GM19463 (cell line): ENCODE measurements at regions not wholly inside any gene's neighbourhood (a gene's known extent, or its start where the extent isn't known, plus 50 kb on each side); places are given as distances from the start of the nearest gene placed in this dataset.
"Not testable (repeated sequence)": the region's sequence is repeated elsewhere in the genome, so short reads cannot be mapped to it uniquely, and the experiment has no call there.

ENCODE experiments used
- ATAC-seq: cut with Tn5 transposase; IDR thresholded peaks from one replicate; pipeline ENCODE4 v1.9.1; 2021; ENCODE audit warnings: mild to moderate bottlenecking, moderate library complexity; ENCODE audit not compliant: unreplicated experiment

DNA sequence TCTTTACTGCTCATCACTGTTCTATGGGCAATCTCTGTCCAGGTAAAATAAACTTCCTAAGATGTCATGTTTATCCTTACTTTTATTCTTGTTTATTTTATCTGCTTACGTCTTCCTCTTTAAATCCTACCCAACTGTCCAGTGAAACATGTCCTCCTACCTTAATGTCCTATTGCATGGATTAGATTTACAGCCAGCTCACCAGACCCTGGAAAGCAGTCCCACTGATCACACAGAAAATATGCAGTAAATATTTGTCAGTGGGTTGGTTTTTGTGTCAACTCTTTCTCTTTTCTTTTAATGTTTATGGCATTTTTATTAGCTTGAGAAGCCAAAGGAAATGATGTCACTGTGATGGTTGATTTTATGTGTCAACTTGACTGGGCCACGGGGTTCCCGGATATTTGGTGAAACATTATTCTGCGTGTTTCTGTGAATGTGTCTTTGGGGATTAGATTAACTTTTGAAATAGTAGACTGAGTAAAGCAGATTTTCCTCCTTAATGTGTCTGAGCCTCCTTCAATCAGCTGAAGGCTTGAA lies 258.3 kb downstream of the SRGAP2C start:
- no peak for ATAC-seq

DNA sequence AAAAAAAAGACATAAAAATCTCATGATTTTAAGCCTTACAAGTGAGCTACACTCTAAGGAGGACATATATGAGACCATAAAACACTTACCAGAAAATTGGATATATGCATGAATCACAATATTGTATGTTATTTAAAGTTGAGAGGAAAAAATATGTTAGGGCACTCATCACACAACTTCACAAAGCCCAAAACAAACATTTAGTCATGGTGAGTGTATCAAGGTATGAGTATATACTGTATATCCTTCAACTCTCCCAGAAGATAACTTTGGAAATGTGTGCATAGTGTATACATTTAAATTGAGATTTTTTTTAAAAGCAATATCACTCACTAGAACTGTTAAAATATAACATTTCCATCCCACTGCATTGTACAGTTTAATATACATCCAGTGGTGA lies 259.3 kb downstream of the SRGAP2C start:
- no peak for ATAC-seq

DNA sequence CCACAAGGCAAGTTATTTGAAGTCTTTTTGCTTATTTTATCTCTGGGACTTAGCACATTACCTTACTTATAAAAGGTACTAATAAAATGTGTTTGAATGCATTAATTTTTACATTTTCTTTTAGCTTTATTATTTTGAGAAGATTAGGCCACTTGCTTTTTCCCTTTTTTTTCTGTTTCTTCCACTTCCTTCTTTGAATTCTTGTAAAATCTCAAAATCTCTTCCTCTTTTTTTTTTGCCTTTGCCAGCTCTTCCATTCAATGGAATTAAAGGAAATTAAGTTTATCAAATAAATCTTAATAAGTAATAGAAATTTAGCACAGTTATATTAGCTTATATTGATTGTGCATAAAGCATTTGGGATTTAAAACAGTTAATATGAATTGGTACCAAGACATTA lies 260.9 kb downstream of the SRGAP2C start:
- ATAC-seq: no peak

DNA sequence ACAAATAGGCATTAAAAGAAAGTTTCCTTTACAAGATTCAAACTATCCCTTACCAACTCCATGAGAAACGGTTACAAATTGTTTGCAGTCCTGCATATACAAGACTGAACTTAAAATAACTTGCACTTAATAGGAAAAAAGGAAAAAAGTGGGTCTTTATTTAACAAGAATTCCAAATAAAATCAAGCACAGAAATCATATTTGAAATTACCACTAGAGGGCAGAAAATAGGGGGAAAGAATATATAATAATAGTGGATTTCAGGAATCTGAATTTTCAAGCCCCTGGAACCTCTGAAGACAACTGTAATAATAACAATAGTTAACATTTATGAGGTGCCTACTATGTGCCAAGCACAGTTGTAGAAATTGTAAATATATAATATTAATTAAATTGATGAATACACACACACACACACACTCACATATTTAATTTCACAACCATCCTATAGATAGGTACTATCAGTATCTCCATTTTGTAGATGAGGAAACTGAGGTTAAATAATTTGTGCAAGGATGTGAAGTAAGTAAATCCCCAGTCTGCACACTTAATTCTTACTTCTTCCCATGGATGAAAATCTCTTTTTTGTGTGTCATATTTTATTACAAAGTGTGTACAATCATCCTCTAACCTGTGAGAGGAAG lies 262.6 kb downstream of the SRGAP2C start:
- not testable (repeated sequence) for ATAC-seq

DNA sequence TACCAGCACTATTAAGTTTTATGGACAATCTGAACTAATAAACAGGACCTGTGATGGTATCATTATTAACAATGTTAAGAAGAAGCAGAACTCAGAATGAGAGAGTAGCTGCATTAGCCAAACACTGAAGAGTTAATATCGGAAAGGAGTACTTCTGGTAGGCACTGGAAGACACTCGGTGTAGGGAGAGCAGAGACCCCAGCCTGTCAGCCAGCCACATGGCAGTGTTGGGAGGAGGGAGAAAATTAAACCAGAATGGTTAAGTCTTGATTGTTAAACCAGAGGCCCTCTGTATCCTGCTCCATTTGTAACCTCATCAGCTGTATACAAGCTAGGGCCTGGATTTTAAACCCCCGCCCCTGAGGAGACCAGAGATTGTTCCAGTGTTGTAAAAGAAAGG lies 263.3 kb downstream of the SRGAP2C start:
- not testable (repeated sequence) for ATAC-seq

DNA sequence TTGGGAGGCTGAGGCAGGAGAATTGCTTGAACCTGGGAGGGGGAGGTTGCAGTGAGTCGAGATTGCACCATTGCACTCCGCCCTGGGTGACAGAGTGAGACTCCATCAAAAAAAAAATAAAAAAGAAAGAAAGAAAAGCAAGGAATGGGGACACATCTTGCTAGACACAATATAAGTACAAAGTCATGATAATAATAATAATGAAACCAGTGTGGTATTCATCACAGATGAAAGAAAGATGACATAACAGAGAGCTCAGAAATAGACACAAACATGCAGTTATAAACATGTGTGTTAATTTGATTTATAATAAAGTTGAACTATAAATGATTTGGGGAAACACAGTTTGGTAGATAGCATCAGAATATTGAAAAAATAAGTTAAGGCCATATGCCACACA lies 264.1 kb downstream of the SRGAP2C start:
- ATAC-seq: no peak

DNA sequence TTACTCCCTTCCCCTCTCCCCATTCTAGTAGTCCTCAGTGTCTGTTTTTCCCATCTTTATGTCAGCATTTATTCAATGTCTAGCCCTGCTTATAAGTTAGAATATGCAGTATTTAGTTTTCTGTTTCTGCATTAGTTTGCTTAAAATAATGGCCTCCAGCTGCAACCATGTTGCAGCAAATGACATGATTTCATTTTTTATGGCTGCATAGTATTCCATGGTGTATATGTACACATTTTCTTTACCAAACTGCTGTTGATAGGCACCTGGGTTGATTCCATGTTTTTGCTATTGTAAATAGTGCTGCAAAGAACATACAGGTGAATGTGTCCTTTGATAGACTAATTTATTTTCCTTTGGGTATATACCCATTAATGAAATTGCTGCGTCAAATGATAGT lies 267.7 kb downstream of the SRGAP2C start:
- ATAC-seq: no peak

DNA sequence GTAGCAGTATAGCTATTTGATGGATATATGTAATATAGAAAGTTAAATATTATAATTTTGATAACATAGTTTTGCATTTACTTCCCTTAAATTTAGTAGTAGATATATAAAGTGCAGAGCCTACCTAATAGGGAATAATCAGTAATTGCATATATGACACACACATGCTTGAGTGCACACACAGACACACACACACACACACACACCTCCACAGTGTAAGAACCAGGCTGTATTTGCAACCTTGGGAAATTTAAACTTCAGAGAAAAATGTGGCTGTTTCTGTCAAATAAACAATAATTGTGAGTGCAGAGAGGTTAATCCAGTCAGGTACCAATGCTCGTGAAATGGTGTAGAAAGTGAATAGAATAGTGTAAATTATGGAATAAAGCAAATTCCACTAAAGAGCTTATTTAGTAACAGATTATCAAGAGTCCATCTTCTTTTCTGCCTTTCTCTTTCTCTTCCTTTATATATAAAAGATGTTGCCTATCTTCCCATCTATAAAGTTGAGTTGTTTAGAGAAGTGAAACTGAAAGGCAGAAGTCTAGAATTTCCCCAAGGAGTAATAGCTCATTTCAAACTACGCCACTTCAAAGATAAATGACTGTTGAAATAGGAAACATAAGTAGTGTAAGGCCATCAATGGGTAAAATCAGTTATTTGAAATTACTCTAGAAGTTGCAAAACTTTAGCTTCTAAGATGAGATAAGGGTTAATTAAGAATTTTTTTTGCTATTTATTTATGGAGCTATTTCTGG lies 273.7 kb downstream of the SRGAP2C start:
- ATAC-seq: peak; percentile 100

DNA sequence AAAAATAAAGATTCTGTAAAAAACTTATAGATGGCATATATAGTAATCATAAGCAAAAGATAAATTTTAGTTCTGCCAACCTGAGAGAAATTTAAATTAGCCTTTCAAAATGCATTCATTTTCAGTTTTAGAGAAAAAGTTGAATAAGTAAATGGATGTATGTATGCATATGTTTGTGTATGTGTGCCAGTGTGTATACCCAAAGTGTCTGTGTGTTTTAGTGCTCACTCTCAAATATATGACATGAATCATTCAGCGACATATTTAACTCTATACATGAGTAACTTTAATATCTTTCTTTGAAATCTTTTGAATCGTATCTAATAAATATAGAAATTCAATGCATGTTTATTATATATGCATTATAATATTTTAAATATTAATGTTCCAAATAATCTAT lies 274.5 kb downstream of the SRGAP2C start:
- ATAC-seq: no peak

DNA sequence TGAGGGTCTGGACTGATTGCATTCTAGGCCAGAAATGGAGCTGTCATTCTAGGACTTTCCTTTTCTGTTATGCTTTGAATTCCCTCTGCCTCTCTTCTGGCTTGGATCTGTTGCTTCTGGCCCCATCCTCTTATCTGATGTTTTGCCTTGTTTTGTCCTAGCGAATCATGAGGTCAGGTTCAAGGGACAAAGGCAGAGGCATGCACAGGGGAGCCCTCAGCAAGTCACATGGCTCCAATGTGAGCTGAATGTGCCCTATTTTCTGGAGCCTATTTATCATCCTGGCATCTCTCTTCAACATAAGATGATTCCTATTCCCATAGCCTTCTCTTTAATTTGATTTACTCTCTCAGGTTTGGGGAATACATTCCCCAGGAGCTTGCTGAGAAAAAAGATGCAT lies 284.6 kb downstream of the SRGAP2C start:
- not testable (repeated sequence) for ATAC-seq

DNA sequence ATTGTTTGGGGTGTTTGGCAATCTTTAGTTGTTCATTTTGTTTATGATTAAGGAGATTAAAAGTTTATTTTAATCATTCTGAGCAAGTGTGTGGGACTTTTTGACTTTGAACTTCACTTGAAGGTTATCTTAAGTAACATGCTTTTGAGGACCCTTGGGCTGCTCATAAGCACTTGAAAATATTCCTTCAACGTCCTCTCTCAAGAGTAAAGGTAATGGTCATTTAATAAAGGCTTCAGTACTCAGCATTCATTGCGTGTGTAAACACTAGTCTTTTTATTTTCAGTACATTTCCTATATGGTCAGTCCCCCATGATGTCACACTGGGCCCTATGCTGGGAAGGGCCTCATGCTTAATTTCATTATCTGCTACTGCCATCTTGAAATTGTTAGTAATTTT lies 285.6 kb downstream of the SRGAP2C start:
- ATAC-seq: not testable (repeated sequence)

DNA sequence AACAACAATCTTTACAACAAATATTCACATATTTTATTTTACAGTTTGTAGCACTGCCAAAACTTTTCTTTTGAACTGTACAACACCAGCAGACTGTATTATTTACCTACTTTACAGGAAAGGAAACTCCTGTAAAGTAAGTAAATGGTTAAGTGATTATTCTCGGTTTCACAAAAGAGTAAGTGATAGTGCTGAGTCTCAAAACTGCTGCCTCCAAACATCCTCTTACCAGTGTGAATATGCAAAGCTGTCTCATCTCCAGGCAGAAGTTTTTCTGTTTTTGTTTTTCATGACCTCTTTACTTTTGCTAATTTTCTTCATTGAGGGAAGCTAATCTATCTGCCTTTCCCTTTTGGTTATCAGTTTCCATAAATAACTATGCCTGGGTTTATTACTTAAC lies 286.7 kb downstream of the SRGAP2C start:
- ATAC-seq: peak; percentile 99

DNA sequence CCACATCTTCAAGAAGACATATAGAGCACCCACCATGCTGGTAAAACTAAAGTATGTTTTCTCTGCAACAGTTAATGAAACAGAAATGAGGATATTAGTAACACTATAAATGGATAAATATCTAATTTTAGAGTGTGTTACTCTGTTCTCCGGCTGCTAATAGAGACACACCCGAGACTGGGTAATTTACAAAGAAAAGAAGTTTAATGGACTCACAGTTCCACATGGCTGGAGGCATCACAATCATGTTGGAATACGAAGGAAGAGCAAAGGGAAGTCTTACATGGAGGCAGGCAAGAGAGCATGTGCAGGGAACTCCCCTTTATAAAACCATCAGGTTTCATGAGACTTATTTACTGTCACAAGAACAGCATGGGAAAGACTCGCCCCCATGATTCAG lies 287.2 kb downstream of the SRGAP2C start:
- no peak for ATAC-seq

DNA sequence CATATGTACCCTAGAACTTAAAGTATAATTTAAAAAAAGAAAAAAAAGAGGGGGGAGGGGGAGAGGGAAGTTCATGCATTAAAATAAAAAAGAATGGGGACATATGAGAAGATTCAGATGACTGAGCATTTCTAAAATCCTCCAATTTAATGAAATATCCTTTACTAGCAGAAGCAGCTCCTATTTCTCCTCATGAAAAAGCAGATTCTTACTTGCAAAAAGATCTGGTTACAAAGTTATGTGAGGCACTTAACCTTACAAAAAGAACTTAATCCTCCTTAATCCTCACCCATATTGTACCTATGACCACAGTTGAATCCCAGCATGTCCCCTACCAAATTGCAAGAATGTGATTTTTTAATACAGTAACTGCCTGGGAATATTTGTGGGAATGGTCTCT lies 298.5 kb downstream of the SRGAP2C start:
- no peak for ATAC-seq

DNA sequence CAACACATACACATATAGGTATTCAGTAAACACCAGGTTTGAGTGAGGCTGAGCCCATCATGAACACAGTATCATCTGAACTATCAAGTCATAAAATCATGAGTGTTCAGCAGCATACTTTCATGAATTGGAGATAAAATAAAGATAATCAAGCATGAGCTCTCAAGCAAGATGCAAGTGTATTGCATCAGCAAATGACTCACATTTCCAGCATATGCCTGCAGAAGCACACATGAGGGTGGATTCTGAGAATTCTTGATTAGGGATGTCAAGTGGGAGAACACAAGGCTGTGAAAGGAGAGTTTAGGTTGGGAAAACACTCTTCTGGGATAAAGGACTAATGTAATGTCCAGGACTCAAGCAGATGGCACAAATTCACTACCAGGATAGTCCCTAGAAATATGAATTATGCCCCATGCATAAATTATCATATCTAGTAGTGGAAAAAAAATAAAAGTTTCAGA lies 299.2 kb downstream of the SRGAP2C start:
- no peak for ATAC-seq

DNA sequence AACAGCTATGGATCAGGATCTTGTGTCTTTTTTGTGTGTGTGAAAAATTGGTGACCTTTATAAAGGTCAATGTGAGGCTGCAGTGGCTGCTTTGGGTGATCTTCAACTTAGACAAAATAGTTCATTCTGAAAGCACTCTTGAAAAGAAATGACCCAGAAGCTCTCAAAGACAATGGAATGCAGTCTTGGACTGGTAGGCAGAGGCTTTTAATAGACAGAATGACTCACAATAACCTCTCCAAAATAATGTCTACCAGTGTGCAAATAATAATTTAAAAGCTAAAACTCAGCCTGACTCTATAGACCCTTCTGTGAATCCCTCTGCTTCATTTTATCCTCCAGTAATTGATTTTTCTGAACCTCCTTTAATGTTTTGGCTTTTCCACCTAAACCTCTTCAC lies 310.0 kb downstream of the SRGAP2C start:
- not testable (repeated sequence) for ATAC-seq

DNA sequence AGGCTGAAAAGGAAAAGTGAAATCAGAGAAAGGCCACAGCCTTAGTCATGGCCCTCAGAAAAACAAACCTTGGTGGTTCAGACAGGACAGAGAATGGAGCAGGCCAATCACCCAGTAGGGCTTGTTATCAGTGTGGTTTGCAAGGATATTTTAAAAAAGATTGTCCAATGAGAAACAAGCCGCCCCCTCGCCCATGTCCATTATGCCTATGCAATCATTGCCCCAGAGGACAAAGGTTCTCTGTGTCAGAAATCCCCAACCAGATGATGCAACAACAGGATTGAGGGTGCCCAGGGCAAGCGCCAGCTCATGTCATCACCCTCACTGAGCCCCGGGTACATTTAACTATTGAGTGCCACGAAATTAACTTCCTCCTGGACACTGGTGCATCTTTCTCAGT lies 326.7 kb downstream of the SRGAP2C start:
- not testable (repeated sequence) for ATAC-seq

DNA sequence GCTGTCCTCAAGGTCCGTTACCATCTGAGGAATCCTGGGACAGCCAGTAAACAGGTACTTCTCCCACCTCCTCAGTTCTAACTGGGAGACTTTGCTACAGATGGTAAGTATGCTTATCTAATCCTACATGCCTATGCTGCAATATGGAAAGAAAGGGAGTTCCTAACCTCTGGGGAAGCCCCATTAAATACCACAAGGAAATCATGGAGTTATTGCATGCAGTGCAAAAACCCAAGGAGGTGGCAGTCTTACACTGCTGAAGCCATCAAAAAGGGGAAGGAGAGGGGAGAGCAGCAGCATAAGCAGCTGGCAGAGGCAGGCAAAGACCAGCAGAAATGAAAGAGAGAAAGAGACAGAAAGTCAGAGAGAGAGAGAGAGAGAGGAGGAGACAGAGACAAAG lies 327.1 kb downstream of the SRGAP2C start:
- ATAC-seq: not testable (repeated sequence)

DNA sequence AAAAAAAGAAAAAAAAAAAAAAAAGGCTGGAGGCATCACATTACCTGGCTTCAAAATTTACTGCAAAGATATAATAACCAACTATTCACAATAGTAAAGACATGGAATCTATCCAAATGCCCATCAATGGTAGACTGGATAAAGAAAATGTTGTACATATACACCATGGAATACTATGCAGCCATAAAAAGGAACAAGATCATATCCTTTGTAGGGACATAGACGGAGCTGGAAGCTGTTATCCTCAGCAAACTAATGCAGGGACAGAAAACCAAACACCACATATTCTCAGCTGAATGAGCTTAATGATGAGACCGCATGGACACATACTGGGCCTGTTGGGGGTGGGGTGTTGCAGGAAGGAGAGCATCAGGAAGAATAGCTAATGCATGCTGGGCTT lies 330.5 kb downstream of the SRGAP2C start:
- no peak for ATAC-seq

DNA sequence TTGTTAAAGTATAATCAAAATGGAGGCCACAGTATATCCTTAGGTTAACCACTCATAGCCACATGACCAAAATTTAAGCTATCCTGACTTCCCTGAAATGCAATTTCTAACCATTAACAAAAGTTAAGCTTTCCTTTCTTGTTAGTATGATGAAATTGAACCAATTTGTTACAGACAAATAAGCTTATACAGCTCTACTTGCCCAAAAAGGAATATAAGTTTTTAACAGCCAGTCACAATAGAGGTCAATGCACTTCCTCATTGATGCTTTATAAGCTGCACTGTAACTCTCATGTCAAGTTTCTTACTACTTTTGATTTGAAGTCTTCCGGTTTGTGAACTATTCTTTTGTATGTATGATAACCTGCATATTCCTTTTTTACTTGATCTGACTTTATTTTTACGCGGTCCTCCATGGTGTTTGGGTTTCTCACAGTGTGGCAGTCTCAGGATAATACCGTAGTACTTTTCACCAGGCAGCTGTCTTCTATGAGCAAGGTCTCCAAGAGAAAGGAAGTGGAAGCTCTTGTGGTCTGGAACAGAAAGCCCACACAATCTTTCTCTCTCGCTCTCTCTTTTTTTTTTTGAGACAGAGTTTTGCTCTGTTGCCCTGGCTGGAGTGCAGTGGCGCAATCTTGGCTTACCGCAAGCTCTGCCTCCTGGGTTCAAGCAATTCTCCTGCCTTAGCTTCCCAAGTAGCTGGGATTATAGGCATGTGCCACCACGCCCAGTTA lies 331.6 kb downstream of the SRGAP2C start:
- peak; percentile 70 for ATAC-seq

DNA sequence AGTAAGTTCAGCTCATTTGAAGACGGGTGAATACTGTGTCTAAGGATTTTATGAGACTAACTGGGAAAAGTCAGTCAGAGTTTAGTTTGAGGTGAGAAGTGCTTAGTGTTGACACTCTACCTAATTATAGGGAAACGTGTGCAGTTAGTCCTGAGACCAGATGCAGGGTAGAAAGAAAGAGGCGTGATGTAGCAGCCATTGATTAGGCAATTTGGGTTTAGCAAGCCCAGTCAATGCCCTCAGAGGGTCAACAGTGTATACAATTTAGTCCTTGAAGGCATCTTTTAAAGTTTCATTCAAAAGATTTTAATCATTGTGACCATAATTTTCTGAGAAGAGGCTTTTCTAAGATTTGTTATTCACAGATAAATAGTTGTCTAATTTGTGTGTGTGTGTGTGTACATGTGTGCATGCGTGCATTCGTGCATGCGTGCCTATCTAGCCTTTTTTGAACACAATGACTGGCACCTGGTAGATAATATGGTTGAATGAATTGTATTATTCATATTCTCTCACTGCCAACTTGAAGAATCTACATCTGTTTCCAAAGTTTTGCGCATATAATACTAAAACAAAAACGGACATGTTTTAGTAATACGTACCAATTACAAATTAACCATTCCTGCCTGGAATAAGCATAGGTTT lies 332.9 kb downstream of the SRGAP2C start:
- no peak for ATAC-seq
